Fibroblast of skin of back (primary cell): ENCODE measurements at regions not wholly inside any gene's neighbourhood (a gene's known extent, or its start where the extent isn't known, plus 50 kb on each side); places are given as distances from the start of the nearest gene placed in this dataset.
"Not testable (repeated sequence)": the region's sequence is repeated elsewhere in the genome, so short reads cannot be mapped to it uniquely, and the experiment has no call there.

Experiments used
- DNase-seq: peaks from one replicate; pipeline ENCODE4 v3.0.0-alpha.2; 2013

DNA sequence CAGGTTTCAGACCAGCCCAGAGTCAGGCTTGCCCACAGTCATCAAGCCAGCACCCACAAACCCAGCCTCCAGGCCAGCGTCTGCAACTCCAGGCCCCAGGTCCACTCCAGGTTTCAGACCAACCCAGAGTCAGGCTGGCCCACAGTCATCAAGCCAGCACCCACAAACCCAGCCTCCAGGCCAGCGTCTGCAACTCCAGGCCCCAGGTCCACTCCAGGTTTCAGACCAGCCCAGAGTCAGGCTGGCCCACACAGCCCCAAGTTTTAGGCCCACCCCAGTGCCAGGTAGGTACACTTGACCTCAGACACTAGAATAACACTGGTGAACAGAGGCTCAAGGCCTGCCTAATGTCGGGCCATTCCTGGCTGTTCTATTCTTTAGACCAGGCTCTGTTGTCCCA, 1877.0 kb downstream of the PCDH9 start:
- DNase-seq, result not testable (repeated sequence)

DNA sequence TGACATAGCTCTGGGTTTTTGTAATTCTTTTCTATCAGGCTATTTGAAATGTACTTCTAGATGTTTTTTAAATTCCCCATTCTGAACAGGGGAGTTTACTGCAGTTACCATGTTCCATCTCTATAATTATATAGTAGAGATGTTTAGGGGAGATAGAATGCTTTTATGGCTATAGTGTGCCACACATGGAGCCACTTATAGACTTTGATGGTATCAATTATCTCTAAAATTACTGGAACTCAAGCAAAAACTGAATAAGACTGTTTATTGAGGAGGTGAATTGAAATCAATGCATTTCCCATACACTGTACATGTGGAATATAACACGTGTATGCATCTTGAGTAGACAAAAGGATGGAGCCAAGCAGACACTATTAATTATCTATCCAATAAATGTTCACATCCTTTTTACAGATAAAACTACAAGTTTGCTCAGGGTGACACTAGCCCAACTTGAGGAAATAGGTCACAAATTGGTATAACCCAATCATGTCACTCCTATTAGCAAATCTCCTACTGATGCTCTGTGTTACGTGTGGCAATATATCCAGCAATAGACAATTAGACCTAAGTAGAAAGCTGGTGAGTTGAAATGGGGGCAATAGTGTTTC, 1882.6 kb downstream of the PCDH9 start:
- no peak for DNase-seq

DNA sequence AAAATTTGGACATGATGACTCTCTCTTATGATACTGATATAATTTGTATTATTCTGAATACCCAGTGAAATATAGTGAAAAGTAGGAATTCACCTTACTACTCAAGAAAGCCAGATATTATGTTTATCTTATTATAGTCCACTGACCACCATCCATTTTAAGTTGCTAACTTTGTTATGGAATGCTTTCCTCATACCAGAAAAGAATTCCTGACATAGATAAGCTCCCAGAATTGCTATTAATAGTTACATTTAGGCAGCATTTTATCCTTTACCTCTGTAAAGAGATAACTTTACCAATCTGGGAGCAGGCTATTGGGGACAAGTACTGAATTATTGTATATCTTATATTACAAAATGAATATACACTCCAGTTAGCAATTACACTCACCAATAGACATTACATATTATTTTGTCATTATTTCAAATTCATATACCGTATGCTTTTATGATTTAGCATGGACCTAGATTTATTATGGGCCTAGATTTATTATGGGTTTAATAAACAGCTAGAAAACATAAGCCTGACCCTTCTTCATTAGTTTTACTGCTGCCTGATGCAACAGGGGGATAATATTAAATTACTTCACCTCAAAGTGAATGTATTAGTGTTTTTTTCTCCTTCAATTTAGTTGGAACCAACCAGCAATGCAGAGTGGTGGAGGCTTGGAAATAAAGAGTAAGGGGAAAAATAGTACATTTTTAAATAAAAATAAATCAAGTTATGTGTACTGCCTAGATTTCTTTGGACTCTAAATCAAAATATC, 1886.1 kb downstream of the PCDH9 start:
- DNase-seq, result peak; percentile 3

DNA sequence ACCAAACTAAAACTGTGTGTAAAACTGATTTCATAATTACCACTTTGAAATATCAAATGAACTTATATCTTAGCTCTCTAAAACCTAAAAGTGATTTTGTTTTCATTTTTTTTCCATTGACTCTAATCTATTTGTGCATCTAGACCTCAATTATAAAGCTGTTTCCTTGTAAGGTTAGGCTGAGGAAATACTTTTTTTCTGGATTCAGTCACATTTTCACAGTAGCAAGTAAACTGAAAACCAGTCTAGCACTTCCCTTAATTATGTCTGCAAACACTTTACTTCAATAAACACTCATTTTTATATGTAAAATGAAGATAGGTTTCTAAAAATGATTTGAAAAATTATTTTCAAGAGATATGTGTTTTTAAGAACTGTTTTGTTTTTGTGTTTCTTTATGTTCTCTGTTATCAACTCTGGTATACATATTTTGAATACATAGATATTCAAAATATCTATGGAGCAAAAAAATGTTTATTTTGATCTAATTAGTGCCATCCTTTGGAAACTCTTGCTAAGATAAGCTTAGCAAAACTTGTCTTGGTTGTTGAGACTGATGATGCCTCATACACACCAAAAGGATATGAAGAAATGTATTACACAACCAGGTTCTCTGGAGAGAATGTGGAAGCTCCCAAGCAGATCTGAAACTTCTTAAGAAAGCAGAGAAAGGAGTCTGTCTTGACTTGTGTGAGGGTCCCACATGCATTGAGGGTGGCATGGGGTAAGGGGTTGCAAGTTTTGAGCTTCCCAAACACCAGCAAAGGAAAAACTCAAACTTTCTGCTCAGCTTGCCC, 1887.4 kb downstream of the PCDH9 start:
- no peak for DNase-seq

GRCh38 chr13:65339241-65339640, 1890.9 kb downstream of the PCDH9 start:
- peak; percentile 56 for DNase-seq

GRCh38 chr13:65336916-65337315, 1893.2 kb downstream of the PCDH9 start:
- DNase-seq, result peak; percentile 46

DNA sequence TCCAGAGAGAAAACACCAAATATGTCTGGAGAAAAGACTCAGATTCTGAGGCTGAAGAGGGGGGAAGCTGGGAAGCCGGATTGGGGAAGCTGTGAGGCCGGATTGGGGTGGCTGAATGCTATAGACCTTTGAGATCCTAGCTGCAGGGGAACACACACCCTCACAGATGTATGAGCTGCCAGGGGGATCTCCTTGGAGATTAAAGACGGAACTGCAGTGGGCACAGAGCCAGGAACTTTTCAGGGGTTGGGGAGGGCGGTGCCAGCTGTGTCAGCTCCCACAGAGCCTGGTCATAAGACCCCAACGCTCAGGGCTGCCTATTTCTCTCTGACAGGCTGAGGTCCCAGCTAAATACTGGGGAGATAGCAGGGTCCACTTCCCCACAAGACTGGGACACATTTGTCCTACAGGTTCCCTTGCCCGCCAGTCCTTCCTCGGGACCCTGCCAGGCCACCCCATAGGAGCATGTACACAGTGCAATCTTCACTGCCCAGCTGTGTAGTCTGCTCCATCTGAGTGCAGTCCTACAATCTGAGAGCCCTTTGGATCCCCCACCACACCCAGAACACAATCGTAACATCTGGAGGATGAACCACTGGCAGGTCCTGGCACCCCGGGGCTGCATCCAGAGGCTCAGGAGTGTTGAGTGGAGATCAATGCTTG, 1893.9 kb downstream of the PCDH9 start:
- DNase-seq, result no peak

DNA sequence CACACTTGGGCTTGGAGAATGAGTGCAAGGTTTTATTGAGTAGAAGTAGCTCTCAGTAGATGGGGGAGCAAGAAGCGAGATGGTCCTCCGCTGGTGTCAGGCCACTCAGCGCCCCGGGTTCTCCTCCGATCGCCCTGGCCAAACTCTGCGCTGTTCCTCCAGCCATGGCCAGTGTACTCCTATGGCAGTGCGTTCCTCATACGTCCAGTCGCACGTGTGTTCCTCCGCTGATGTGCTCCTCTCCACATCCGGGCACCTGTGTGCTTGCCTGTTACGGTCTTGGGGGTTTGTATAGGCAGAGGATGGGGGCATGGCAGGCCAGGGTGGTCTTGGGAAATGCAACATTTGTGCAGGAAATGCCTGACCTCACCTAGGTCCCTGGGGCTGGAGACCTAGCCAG, 1899.4 kb downstream of the PCDH9 start:
- no peak for DNase-seq

DNA sequence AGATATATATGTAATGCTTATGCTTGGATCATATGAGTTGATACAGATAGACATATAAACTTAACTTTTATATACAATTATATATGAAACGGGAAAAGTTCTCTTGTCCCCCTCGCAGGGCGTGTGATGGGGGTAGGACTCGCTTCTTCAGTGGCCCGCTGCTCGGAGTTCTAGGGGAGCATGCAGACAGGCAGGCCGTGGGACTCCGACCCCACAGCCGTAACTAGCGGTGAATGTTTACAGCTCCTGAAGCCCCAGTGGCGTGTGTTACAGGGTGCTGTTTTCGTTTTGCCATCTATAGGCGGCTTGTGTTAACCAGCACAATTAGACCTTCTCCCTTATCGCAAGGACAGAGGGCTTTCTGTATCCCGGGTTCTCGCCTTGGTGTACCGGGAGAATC, 1899.8 kb downstream of the PCDH9 start:
- no peak for DNase-seq

- not testable (repeated sequence) for DNase-seq
Measured at GRCh38 chr13:65323192-65323591, 1906.9 kb downstream of the PCDH9 start.

- not testable (repeated sequence) for DNase-seq
Measured at GRCh38 chr13:65321423-65321822, 1908.7 kb downstream of the PCDH9 start.

DNA sequence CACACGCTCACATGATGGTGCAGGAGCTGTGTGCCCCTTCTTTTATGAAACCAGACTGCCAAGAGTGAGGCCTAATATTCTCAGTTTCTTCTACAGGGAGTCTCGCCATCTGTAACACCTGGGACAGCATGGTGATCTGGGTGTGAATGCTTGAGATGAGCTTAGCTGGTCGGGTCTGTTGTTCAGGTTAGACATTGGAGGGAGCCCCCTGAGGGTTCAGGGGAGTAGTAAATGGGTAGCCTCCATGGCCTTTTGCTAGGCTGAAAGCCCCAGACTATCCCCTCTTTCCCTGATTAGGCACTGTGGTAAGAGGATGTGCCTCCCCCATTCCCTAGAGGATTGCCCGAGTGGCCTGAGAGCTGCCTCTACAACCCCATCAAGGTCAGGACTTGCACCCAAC, 1916.1 kb downstream of the PCDH9 start:
- DNase-seq, result no peak

- no peak for DNase-seq
Measured at GRCh38 chr13:65310663-65311328, 1919.3 kb downstream of the PCDH9 start.

DNA sequence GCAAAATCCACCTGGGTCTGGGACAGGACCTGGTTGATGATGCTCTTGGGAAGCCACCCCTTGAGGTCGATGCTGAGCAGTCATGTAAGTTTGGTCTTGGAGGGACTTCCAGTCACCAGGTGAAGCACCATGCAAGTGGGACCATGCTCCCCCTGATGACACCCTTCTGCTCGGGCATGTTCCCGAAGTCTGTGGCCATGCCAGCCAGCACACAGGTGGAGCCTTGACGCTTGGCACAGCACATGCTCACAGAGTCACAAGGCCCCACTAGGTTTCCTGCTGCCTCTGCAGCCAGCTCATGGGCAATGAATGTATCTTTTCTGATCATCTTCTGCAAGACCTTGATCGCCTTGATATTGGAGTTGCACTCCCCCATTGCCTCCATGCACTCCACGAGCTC, 1920.2 kb downstream of the PCDH9 start:
- no peak for DNase-seq

DNA sequence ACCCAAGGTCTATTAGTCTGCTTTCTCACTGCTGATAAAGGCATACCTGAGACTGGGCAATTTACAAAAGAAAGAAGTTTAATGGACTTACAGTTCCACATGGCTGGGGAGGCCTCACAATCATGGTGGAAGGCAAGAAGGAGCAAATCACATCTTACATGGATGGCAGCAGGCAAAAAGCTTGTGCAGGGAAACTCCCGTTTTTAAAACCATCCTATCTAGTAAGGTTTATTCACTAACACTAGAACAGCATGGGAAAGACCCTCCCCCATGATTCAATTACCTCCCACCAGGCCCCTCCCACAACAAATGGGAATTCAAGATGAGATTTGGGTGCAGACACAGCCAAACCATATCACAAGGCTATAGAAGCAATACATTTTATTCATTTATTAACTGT, 1921.4 kb downstream of the PCDH9 start:
- not testable (repeated sequence) for DNase-seq

DNA sequence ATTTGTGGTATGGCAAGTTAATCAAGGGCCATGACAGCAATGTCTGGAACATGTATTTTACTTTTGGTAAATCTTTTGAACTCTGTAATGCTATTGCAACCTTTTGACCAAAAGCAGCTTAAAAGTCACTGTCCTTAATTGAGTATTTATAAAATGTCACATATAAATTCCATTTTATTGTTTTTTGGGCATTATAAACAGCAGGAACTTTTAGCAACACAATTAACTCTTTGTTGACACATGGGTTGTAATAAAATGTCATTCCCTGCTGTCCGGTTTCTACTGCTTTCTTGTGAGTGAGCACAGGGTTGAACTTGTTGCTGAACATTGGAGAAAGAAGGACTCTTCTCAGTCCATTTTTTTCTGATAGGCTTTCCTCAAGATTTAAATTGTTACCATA, 1923.1 kb downstream of the PCDH9 start:
- DNase-seq, result no peak

DNA sequence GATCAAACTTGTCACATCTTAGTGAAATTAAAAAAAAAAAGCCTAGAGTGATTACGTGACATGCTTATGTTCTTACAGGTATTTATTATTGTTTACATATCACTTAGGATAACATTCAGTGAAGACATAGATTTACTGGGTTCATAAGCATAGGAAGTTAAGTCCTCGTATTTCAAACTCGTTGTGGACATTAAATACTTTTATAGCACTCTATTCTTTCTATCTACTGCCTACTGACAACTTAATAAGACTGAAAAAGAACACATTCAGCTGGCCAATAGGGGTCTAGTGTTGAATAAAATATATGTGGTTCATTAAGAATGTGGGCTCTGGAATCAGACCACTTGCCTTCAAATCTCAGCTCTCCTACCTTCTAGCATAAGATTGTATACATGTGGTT, 1927.4 kb downstream of the PCDH9 start:
- DNase-seq, result no peak

- DNase-seq, result no peak
Measured at GRCh38 chr13:65301506-65301905, 1928.6 kb downstream of the PCDH9 start.

DNA sequence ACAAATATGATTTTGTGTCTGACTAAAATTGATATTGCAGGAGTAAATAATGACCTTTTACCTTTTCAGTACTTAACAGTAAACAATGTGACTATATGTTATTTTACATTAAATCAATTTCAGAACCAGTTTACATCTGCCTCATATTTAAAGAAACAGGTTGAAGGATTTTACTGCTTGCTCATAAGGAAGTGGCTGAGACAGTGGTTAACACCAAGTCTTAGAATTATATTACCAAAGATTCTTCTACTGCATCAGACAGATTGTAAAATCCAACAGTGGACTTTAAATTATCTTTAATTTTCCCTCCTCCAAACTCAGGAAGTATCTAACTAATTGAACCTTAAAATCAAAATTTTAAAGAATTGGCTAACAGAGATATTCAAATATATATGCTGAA, 1929.9 kb downstream of the PCDH9 start:
- no peak for DNase-seq

DNA sequence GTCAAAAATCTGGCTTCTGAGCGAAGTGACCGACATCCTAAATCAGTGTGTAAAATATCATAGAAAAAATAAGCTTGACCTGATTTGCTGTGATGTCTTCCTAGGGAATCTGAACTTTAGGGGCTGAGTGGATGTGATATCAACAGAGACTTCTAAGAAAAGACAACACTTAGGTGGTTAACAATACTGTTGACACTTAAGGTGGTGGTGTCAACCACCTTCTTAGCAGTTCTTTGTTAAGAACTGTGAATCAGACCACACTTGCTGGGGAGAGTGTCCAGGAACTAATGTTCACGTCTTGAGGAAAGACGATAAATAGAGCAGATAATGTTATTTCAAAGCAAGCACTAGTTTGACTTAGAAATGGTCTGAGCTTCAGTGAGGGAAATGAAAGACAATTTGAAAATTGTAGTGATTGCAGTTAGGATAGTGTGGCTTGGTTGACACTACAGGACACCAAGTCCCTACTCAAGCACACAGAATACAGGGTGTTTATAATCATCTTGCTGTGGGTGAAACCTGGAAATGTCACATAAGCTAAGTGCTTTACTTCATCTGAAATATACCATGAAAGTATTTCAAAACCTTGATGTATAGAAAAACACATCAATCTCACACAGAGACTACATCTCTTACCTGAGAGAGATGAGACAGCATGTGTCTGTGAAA, 1936.5 kb downstream of the PCDH9 start:
- no peak for DNase-seq

DNA sequence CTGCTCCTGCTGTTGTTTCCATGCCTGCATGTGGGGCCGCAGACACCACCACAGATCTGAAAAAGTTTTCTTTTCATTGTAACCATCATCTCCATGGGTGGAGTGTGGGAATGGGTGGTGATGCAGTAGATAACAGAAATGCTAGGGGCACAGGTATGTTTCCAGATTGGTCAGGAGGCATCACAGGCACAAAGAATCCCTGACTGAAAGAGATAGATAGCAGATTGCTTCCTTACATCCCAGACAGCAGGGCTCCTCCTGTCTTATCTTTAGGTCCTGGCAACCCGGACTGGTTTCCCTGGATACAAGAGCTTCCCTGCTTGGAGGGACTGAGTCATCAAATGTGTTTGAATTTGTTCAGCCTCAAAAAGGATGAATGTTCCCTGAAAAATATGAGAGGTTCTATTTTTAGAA, 1937.6 kb downstream of the PCDH9 start:
- peak; percentile 90 for DNase-seq

- no peak for DNase-seq
Measured at GRCh38 chr13:65287405-65287804, 1942.7 kb downstream of the PCDH9 start.
